Vagina (tissue), 2 donors: ENCODE measurements at regions not wholly inside any gene's neighbourhood (a gene's known extent, or its start where the extent isn't known, plus 50 kb on each side); places are given as distances from the start of the nearest gene placed in this dataset.
"Not testable (repeated sequence)": the region's sequence is repeated elsewhere in the genome, so short reads cannot be mapped to it uniquely, and the experiment has no call there.

Experiments used
- DNase-seq, 2 donors: peaks; one replicate each; pipeline ENCODE4 v3.0.0-alpha.2; 2017; ENCODE audit errors: extremely low spot score in 2 of 2
- H3K27ac ChIP-seq: fragments of 200-600 bp; sonication (generic); one replicate; pipeline ENCODE4 v1.5.1; 2019
- H3K27me3 ChIP-seq: fragments of 200-600 bp; sonication (generic); one replicate; pipeline ENCODE4 v1.5.1; 2019
- H3K36me3 ChIP-seq, 2 donors: fragments of 200-600 bp; sonication (generic); one replicate each; pipeline ENCODE4 v1.5.1; 2017 to 2019
- H3K4me1 ChIP-seq: fragments of 200-600 bp; sonication (generic); one replicate; pipeline ENCODE4 v1.5.1; 2019
- H3K4me3 ChIP-seq, 2 donors: fragments of 200-600 bp; sonication (generic); 1 replicate in 1 of 2; 2 replicates in 1 of 2; pipeline ENCODE4 v1.5.1; 2016 to 2019
- H3K9me3 ChIP-seq: fragments of 200-600 bp; sonication (generic); one replicate; pipeline ENCODE4 v1.5.1; 2019
- POLR2A ChIP-seq, 2 donors: fragments of 450-650 bp; IDR thresholded peaks; one replicate each; pipeline ENCODE4 v1.6.1; 2017; ENCODE audit warnings: antibody characterized with exemption in 2 of 2, mild to moderate bottlenecking in 2 of 2, moderate library complexity in 2 of 2
- POLR2AphosphoS5 ChIP-seq, 2 donors: sonication (generic); formaldehyde crosslinking; IDR thresholded peaks; one replicate each; pipeline ENCODE4 v1.9.0; 2017; ENCODE audit warnings: antibody characterized with exemption in 2 of 2, mild to moderate bottlenecking in 2 of 2, low read depth in 1 of 2; ENCODE audit not compliant: insufficient read depth in 1 of 2
- intact Hi-C: fragments of 100-400 bp; cut with DNase I; formaldehyde crosslinking; loops from one replicate; pipeline ENCODE4 v1.15.1; 2023
- TF ChIP-seq, protein P1 (sequence below), 3 experiments: fragments of 450-650 bp in 2 of 3; fragments of 200-600 bp in 1 of 3; sonication (generic) in 1 of 3; IDR thresholded peaks; one replicate each; pipeline ENCODE4 v1.5.1; 2017 to 2019; ENCODE audit warnings: antibody characterized with exemption in 3 of 3, mild to moderate bottlenecking in 2 of 3, moderate library complexity in 2 of 3

DNA sequence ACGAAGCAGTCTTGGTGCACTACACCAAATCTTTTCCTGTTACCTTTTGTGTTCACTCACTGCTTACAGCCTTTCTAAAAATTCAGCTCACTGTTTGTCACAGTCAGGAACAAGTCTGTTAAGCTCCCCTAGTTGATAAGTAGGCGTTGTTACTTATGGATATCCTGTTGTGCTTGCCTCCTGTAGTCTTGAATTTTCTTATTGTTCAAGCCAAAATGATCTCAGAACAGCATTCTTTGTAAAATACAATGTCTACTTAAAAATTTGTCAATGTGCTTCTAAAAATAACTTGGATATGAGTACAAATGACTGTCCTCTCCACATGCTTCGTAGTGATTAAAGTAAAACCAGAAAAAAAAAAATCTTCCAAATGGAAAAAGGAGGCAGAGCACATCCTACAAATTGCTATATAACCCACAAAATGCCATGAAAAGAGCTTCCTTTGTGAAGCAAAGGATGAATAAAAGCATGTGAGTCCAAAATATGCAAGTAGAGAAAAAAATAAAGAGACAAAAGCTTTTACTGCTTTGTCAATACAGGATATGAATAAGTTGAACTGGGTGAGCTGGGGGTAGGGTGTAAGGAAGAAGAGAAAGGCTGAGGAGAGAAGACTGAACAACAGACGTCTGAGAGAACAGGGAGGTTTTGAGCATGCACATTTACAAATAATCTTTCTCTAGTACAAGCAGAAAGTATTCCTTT, 228.9 kb upstream of the ADGRL4 start:
- no peak for DNase-seq
- Histone ChIP-seq H3K4me1 (no peaks in the 10 kb centered on the region), H3K4me3 (no peak overlapping the region), H3K9me3 (no peaks in the 10 kb centered on the region), H3K27ac (no peak overlapping the region), H3K27me3 (no peaks in the 10 kb centered on the region), H3K36me3 (no peaks in the 10 kb centered on the region)
- intact Hi-C loops: no loop called here
- TF ChIP-seq POLR2AphosphoS5 (IDR thresholded peaks at IDR 0.05; ENCODE audit: insufficient read depth in 1 of 2, low read depth in 1 of 2) (no peak), POLR2A (IDR thresholded peaks at IDR 0.05) (no peak)
- TF ChIP-seq, protein P1, sequence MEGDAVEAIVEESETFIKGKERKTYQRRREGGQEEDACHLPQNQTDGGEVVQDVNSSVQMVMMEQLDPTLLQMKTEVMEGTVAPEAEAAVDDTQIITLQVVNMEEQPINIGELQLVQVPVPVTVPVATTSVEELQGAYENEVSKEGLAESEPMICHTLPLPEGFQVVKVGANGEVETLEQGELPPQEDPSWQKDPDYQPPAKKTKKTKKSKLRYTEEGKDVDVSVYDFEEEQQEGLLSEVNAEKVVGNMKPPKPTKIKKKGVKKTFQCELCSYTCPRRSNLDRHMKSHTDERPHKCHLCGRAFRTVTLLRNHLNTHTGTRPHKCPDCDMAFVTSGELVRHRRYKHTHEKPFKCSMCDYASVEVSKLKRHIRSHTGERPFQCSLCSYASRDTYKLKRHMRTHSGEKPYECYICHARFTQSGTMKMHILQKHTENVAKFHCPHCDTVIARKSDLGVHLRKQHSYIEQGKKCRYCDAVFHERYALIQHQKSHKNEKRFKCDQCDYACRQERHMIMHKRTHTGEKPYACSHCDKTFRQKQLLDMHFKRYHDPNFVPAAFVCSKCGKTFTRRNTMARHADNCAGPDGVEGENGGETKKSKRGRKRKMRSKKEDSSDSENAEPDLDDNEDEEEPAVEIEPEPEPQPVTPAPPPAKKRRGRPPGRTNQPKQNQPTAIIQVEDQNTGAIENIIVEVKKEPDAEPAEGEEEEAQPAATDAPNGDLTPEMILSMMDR (IDR thresholded peaks at IDR 0.05): no peak

GRCh38 chr1:79232818-79233217, 226.3 kb upstream of the ADGRL4 start:
- intact Hi-C loops: no loop called here
- Histone ChIP-seq H3K4me3 (no peak overlapping the region), H3K4me1 (no peaks in the 10 kb centered on the region), H3K36me3 (no peaks in the 10 kb centered on the region), H3K27me3 (no peaks in the 10 kb centered on the region), H3K27ac (no peak overlapping the region), H3K9me3 (no peaks in the 10 kb centered on the region)
- DNase-seq: no peak
- TF ChIP-seq POLR2A (IDR thresholded peaks at IDR 0.05): no peak
- TF ChIP-seq, protein P1 (IDR thresholded peaks at IDR 0.05): no peak
- TF ChIP-seq POLR2AphosphoS5 (IDR thresholded peaks at IDR 0.05; ENCODE audit: insufficient read depth in 1 of 2, low read depth in 1 of 2): no peak

DNA sequence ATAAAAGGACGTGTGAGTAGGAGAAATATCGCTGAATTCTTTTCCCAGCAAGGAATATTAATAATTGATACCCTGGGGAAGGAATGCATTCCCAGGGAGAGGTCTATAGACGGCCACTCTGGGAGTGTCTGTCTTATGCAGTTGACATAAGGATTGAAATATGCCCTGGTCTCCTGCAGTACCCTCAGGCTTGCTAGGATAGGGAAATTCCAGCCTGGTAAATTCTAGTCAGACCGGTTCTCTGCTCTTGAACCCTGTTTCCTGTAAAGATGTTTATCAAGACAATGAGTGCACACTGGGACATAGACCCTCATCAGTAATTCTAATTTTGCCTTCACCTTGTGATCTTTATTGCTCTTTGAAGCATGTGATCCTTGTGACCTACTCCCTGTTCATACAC, 224.2 kb upstream of the ADGRL4 start:
- H3K36me3 ChIP-seq, H3K4me1 ChIP-seq, H3K27me3 ChIP-seq, DNase-seq, H3K9me3 ChIP-seq, H3K4me3 ChIP-seq, H3K27ac ChIP-seq, intact Hi-C loops: not testable (repeated sequence)

GRCh38 chr1:79226963-79227362, 220.4 kb upstream of the ADGRL4 start:
- Histone ChIP-seq H3K4me3 (no peak overlapping the region), H3K36me3 (no peaks in the 10 kb centered on the region), H3K9me3 (no peaks in the 10 kb centered on the region), H3K27me3 (no peaks in the 10 kb centered on the region), H3K27ac (no peak overlapping the region), H3K4me1 (no peaks in the 10 kb centered on the region)
- intact Hi-C loops: no loop called here
- DNase-seq: no peak
- TF ChIP-seq POLR2A (IDR thresholded peaks at IDR 0.05) (no peak), POLR2AphosphoS5 (IDR thresholded peaks at IDR 0.05; ENCODE audit: insufficient read depth in 1 of 2, low read depth in 1 of 2) (no peak)
- TF ChIP-seq, protein P1 (IDR thresholded peaks at IDR 0.05): no peak

DNA sequence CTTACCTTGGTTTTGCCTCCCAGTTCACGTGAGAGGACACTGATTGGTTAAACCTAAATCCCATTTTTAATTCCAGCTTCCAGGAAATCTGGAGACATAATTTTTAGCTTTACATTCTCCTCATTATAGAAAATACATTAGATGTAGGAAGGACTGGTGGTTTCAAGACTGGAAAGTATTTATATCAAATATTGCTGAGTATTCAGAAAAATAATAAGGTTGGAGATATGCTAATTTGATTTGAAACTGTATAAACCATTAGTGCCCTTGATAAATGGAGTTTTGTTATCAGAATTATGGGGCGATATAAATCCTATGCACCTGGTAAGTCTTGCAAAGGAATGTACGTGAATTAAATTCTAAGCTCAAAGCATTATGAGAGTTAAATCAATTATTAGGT, 218.0 kb upstream of the ADGRL4 start:
- intact Hi-C loops: no loop called here
- no peaks in the 10 kb centered on the region for H3K4me1 ChIP-seq
- no peak for DNase-seq

More for the DNA sequence above, 218.0 kb upstream of the ADGRL4 start:
- H3K27me3 ChIP-seq: no peaks in the 10 kb centered on the region
- no peak overlapping the region for H3K4me3 ChIP-seq
- no peak overlapping the region for H3K27ac ChIP-seq
- TF ChIP-seq, protein P1 (IDR thresholded peaks at IDR 0.05): no peak
- TF ChIP-seq POLR2A (IDR thresholded peaks at IDR 0.05) (no peak), POLR2AphosphoS5 (IDR thresholded peaks at IDR 0.05; ENCODE audit: insufficient read depth in 1 of 2, low read depth in 1 of 2) (no peak)
- H3K9me3 ChIP-seq: no peaks in the 10 kb centered on the region
- H3K36me3 ChIP-seq: no peaks in the 10 kb centered on the region
